Breast epithelium (tissue), 3 donors: ENCODE measurements at regions not wholly inside any gene's neighbourhood (a gene's known extent, or its start where the extent isn't known, plus 50 kb on each side); places are given as distances from the start of the nearest gene placed in this dataset.

Source experiments
- CTCF ChIP-seq, 3 donors: fragments of 450-650 bp; IDR thresholded peaks; one replicate each; pipeline ENCODE4 v1.5.1; 2016 to 2017; ENCODE audit warnings: antibody characterized with exemption in 3 of 3, mild to moderate bottlenecking in 3 of 3, moderate library complexity in 3 of 3
- POLR2A ChIP-seq: fragments of 450-650 bp; IDR thresholded peaks from one replicate; pipeline ENCODE4 v1.6.1; 2016; ENCODE audit warnings: antibody characterized with exemption, mild to moderate bottlenecking, moderate library complexity
- POLR2AphosphoS5 ChIP-seq, 3 donors: sonication (generic); formaldehyde crosslinking; IDR thresholded peaks; one replicate each; pipeline ENCODE4 v1.6.1; 2017; ENCODE audit warnings: antibody characterized with exemption in 3 of 3

GRCh38 chr4:138053641-138054301 lies 188.4 kb downstream of the SLC7A11 start:
- TF ChIP-seq CTCF (IDR thresholded peaks at IDR 0.05) = no peak
- TF ChIP-seq POLR2AphosphoS5 (IDR thresholded peaks at IDR 0.05) = no peak
- TF ChIP-seq POLR2A = no peak
